Adrenal gland (tissue), 9 donors: ENCODE measurements at regions not wholly inside any gene's neighbourhood (a gene's known extent, or its start where the extent isn't known, plus 50 kb on each side); places are given as distances from the start of the nearest gene placed in this dataset.

ENCODE experiments used
- DNase-seq, 7 donors: peaks; one replicate each; pipeline ENCODE4 v3.0.0-alpha.2; 2019 to 2020
- H3K27ac ChIP-seq, 5 donors: fragments of 200-600 bp; sonication (generic) in 4 of 5; 1 replicate in 3 of 5; 2 replicates in 2 of 5; pipeline versions ENCODE4 v1.5.1 to v1.8.0; 2016 to 2020; ENCODE audit warnings: mild to moderate bottlenecking in 1 of 5
- H3K27me3 ChIP-seq: fragments of 200-600 bp; 2 replicates; pipeline ENCODE4 v1.8.0; 2021
- H3K36me3 ChIP-seq, 2 donors: fragments of 200-600 bp; replicated peaks in 1 of 2; 1 replicate in 1 of 2; 2 replicates in 1 of 2; pipeline versions ENCODE4 v1.5.1 to v1.8.0; 2018 to 2022
- H3K4me1 ChIP-seq, 2 donors: fragments of 200-600 bp; replicated peaks in 1 of 2; 1 replicate in 1 of 2; 2 replicates in 1 of 2; pipeline versions ENCODE4 v1.5.1 to v1.8.0; 2018 to 2021
- H3K4me3 ChIP-seq, 4 donors: fragments of 200-600 bp; sonication (generic) in 3 of 4; one replicate each; pipeline ENCODE4 v1.5.1; 2016 to 2018
- H3K9me3 ChIP-seq, 3 donors: fragments of 200-600 bp; sonication (generic) in 1 of 3; replicated peaks in 1 of 3; 1 replicate in 2 of 3; 2 replicates in 1 of 3; pipeline versions ENCODE4 v1.5.1 to v1.8.0; 2016 to 2021
- CTCF ChIP-seq, 6 experiments: fragments of 450-650 bp in 4 of 6; fragments of 200-600 bp in 2 of 6; sonication (generic) in 1 of 6; IDR thresholded peaks; 1 replicate in 5 of 6; 2 replicates in 1 of 6; pipeline versions ENCODE4 v1.5.1 to v1.8.0; 2016 to 2021; ENCODE audit warnings: antibody characterized with exemption in 6 of 6, mild to moderate bottlenecking in 2 of 6, moderate library complexity in 1 of 6
- POLR2A ChIP-seq, 2 donors: fragments of 450-650 bp; IDR thresholded peaks; one replicate each; pipeline ENCODE4 v1.6.1; 2017; ENCODE audit warnings: antibody characterized with exemption in 2 of 2, mild to moderate bottlenecking in 2 of 2, moderate library complexity in 1 of 2
- WGBS, 4 donors: extraction: QIAGEN DNeasy Blood & Tissue Kit in 2 of 4; methylation state at CpG; one replicate each; pipeline versions ENCODE4 v1.1.5 to v1.1.7; 2013 to 2017; 5-methylcytosine and 5-hydroxymethylcytosine counted together
- intact Hi-C, 2 donors: fragments of 100-400 bp; cut with DNase I; formaldehyde crosslinking; loops; one replicate each; pipeline versions ENCODE4 v1.14.1 to v1.15.0; 2022 to 2023
- donor health status: healthy with polysubstance abuse.
- donor health status: Bipolar disorder and iron deficiency.
- donor health status: DM: yes; HTN: yes; CAD: no.
- donor health status: DM: no; HTN: no; CAD: no.
- donor health status: DM: no; HTN: no; CAD: no.

- Histone ChIP-seq H3K27ac (no peak overlapping the region), H3K9me3 (no peaks in the 10 kb centered on the region), H3K27me3 (no peaks in the 10 kb centered on the region), H3K4me1 (no peaks in the 10 kb centered on the region), H3K4me3 (no peak overlapping the region), H3K36me3 (no peaks in the 10 kb centered on the region)
- 33 to 64% (median 52%) methylated on average over 1 of the region's 1 CpG for WGBS, 4 donors
- intact Hi-C loops = no loop called here
- TF ChIP-seq POLR2A (IDR thresholded peaks at IDR 0.05) = no peak
- no peak for DNase-seq
Observed at GRCh38 chr1:68800182-68800581, 303.3 kb upstream of the DEPDC1 start.

GRCh38 chr1:68801440-68801839 is 304.6 kb upstream of the DEPDC1 start:
- intact Hi-C loops = no loop called here
- H3K36me3 ChIP-seq = no peaks in the 10 kb centered on the region
- no peak overlapping the region for H3K27ac ChIP-seq
- H3K4me3 ChIP-seq = no peak overlapping the region
- H3K27me3 ChIP-seq = no peaks in the 10 kb centered on the region
- TF ChIP-seq POLR2A (IDR thresholded peaks at IDR 0.05) (no peak), CTCF (IDR thresholded peaks at IDR 0.05) (no peak)
- WGBS, 4 donors = 62 to 79% (median 64%) methylated on average over 5 of the region's 5 CpGs
- no peaks in the 10 kb centered on the region for H3K9me3 ChIP-seq
- DNase-seq = no peak
- no peaks in the 10 kb centered on the region for H3K4me1 ChIP-seq

DNA sequence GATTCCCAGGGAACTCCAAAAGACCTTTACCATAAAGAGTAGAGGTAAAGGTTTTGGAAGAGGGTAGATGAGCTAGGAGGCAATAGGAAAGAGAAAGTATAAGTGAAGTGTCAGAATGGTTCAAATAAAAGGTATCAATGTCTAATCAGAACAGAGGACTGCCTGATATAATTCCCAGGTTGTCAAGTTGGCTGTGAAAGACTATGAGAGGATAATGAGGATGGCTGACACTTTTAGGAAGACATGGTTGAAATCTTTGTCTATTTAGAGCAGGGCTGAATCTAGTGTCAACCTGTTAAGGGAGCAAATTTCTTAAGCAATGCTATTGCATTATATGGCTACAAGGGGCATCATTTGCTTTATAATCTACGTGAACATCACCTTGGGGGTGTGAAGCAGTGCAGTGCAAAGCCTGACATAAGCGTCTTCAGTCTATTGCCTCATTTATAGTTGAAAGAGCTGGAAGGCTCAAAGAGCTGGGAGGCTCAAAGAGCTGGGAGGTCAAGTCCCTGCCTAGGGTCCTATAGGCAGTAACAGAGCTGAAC is 308.3 kb upstream of the DEPDC1 start:
- Histone ChIP-seq H3K27me3 (no peaks in the 10 kb centered on the region), H3K4me3 (no peak overlapping the region), H3K9me3 (no peaks in the 10 kb centered on the region), H3K4me1 (no peaks in the 10 kb centered on the region), H3K27ac (no peak overlapping the region), H3K36me3 (no peaks in the 10 kb centered on the region)
- TF ChIP-seq CTCF (IDR thresholded peaks at IDR 0.05) (no peak), POLR2A (IDR thresholded peaks at IDR 0.05) (no peak)
- WGBS, 4 donors = 64 to 89% (median 75%) methylated on average over 2 of the region's 2 CpGs
- no peak for DNase-seq
- intact Hi-C loops = no loop called here

- no peak for DNase-seq
- 33 to 57% (median 46%) methylated on average over 1 of the region's 1 CpG for WGBS, 4 donors
- intact Hi-C loops = no loop called here
- no peak for TF ChIP-seq CTCF (IDR thresholded peaks at IDR 0.05)
- no peak for TF ChIP-seq POLR2A (IDR thresholded peaks at IDR 0.05)
- Histone ChIP-seq H3K27ac (no peak overlapping the region), H3K27me3 (no peaks in the 10 kb centered on the region), H3K4me1 (no peaks in the 10 kb centered on the region), H3K36me3 (no peaks in the 10 kb centered on the region), H3K9me3 (no peaks in the 10 kb centered on the region), H3K4me3 (no peak overlapping the region)
Observed at GRCh38 chr1:68808351-68808750, 311.5 kb upstream of the DEPDC1 start.

- no peak overlapping the region for H3K4me3 ChIP-seq
- WGBS, 4 donors = 72 to 79% (median 73%) methylated on average over 5 of the region's 5 CpGs
- intact Hi-C loops = no loop called here
- H3K4me1 ChIP-seq = no peaks in the 10 kb centered on the region
- no peak for DNase-seq
- no peak for TF ChIP-seq POLR2A (IDR thresholded peaks at IDR 0.05)
- TF ChIP-seq CTCF (IDR thresholded peaks at IDR 0.05) = no peak
- no peaks in the 10 kb centered on the region for H3K36me3 ChIP-seq
- H3K27ac ChIP-seq = no peak overlapping the region
- H3K9me3 ChIP-seq = no peaks in the 10 kb centered on the region
- no peaks in the 10 kb centered on the region for H3K27me3 ChIP-seq
Observed at GRCh38 chr1:68811806-68812205, 314.9 kb upstream of the DEPDC1 start.
